IPS-20b (cell line): ENCODE measurements at regions not wholly inside any gene's neighbourhood (a gene's known extent, or its start where the extent isn't known, plus 50 kb on each side); places are given as distances from the start of the nearest gene placed in this dataset.
"Not testable (repeated sequence)": the region's sequence is repeated elsewhere in the genome, so short reads cannot be mapped to it uniquely, and the experiment has no call there.

Experiments
- H3K27ac ChIP-seq: one replicate; pipeline ENCODE4 v1.5.1; 2013; ENCODE audit warnings: low read length
- H3K27me3 ChIP-seq: 2 replicates; pipeline ENCODE4 v1.6.1; 2013; ENCODE audit warnings: mild to moderate bottlenecking, low read length, inconsistent platforms; ENCODE audit not compliant: insufficient read depth
- H3K36me3 ChIP-seq: 2 replicates; pipeline ENCODE4 v1.6.1; 2013; ENCODE audit warnings: low read depth, mild to moderate bottlenecking, inconsistent platforms, low read length, moderate library complexity; ENCODE audit not compliant: insufficient read depth
- H3K4me1 ChIP-seq: 2 replicates; pipeline ENCODE4 v1.6.1; 2013; ENCODE audit warnings: mild to moderate bottlenecking, control low read depth, inconsistent platforms, low read length, moderate library complexity; ENCODE audit not compliant: insufficient read depth
- H3K4me3 ChIP-seq: 2 replicates; pipeline ENCODE4 v1.5.1; 2013; ENCODE audit warnings: mild to moderate bottlenecking, low read length, inconsistent platforms
- H3K9ac ChIP-seq: 2 replicates; pipeline ENCODE4 v1.6.1; 2013; ENCODE audit warnings: low read depth, mild to moderate bottlenecking, inconsistent platforms, low read length, moderate library complexity
- H3K9me3 ChIP-seq: 2 replicates; pipeline ENCODE4 v1.6.1; 2013; ENCODE audit warnings: mild to moderate bottlenecking, low read depth, low read length, inconsistent platforms; ENCODE audit not compliant: insufficient read depth

DNA sequence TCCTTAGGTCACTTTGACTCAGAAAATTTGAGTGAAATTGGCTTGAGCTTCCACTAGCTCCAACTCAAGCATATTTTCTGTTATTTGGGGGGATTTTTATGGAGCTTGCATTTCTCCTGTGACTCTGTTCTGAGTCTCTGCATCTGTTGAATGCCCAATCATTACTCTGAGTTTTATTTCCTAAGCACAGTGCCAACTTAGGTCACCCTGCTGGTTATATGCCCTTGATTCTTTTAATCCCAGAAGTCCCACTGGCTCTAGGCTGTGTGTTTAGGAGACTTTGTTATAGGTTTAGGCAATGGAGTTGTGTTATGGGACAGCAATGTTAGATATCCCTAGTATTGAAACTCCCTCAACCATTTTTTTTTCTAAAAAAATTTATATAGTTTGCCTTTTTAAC lies 198.2 kb upstream of the DTNA start:
- Histone ChIP-seq H3K9me3 (peaks cover 6% of the 10 kb centered on the region), H3K36me3 (no peaks in the 10 kb centered on the region), H3K4me3 (no peak overlapping the region), H3K4me1 (peaks cover 10% of the 10 kb centered on the region; the same call in 1 of the 2 replicates), H3K27me3 (no peaks in the 10 kb centered on the region), H3K9ac (no peak overlapping the region), H3K27ac (no peak overlapping the region)

- Histone ChIP-seq H3K9me3 (peaks cover 6% of the 10 kb centered on the region), H3K4me1 (peaks cover 10% of the 10 kb centered on the region; the same call in 1 of the 2 replicates), H3K27me3 (no peaks in the 10 kb centered on the region), H3K36me3 (no peaks in the 10 kb centered on the region), H3K27ac (no peak overlapping the region), H3K9ac (no peak overlapping the region), H3K4me3 (no peak overlapping the region)
Observed at GRCh38 chr18:34514238-34514637, 195.9 kb upstream of the DTNA start.

GRCh38 chr18:34514957-34515356 lies 195.1 kb upstream of the DTNA start:
- Histone ChIP-seq H3K9ac (no peak overlapping the region), H3K9me3 (peaks cover 6% of the 10 kb centered on the region), H3K27ac (no peak overlapping the region), H3K27me3 (no peaks in the 10 kb centered on the region), H3K36me3 (no peaks in the 10 kb centered on the region), H3K4me1 (peaks cover 10% of the 10 kb centered on the region; the same call in 1 of the 2 replicates), H3K4me3 (no peak overlapping the region)

DNA sequence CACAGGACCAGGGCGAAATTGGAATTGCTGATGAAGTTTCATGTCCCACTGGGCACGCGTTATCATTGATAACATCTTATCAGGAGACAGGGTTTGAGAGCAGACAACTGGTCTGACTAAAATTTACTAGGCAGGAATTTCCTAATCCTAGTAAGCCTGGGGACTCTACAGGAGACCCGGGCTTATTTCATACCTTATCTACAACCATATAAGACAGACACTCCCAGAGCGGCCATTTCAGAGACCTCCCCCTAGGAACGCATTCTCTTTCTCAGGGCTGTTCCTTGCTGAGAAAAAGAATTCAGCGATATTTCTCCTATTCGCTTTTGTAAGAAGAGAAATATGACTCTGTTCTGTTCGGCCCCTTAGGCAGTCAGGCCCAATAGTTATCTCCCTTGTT lies 193.7 kb upstream of the DTNA start:
- not testable (repeated sequence) for H3K36me3 ChIP-seq, H3K9ac ChIP-seq, H3K4me1 ChIP-seq, H3K4me3 ChIP-seq, H3K27me3 ChIP-seq, H3K27ac ChIP-seq, H3K9me3 ChIP-seq

DNA sequence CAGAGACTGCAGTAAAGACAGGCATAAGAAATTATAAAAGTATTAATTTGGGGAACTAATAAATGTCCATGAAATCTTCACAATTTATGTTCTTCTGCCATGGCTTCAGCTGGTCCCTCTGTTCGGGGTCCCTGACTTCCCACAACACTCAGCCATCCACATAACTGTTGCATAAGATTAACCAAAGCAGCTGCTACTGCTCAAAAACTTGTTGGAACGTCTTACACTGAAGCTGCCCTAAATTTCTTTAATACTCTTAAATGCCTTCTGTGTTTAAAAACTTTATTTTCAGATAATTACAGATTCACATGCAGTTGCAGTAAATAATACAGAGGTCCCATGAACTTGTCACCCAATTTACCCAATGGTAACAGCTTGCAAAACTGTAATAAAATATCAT lies 193.1 kb upstream of the DTNA start:
- H3K4me3 ChIP-seq, H3K9ac ChIP-seq, H3K27me3 ChIP-seq, H3K27ac ChIP-seq, H3K36me3 ChIP-seq, H3K9me3 ChIP-seq, H3K4me1 ChIP-seq: not testable (repeated sequence)

GRCh38 chr18:34521040-34521439 lies 189.1 kb upstream of the DTNA start:
- Histone ChIP-seq H3K27me3 (no peaks in the 10 kb centered on the region), H3K9ac (no peak overlapping the region), H3K27ac (no peak overlapping the region), H3K9me3 (no peaks in the 10 kb centered on the region; the same call in 1 of the 2 replicates), H3K36me3 (no peaks in the 10 kb centered on the region), H3K4me3 (no peak overlapping the region), H3K4me1 (peaks cover 3% of the 10 kb centered on the region; the same call in 1 of the 2 replicates)

GRCh38 chr18:34522603-34523002 lies 187.5 kb upstream of the DTNA start:
- Histone ChIP-seq H3K4me1 (peaks cover 3% of the 10 kb centered on the region; the same call in 1 of the 2 replicates), H3K36me3 (no peaks in the 10 kb centered on the region)

GRCh38 chr18:34525244-34525643 lies 184.9 kb upstream of the DTNA start:
- Histone ChIP-seq H3K9ac (no peak overlapping the region), H3K27me3 (no peaks in the 10 kb centered on the region), H3K36me3 (no peaks in the 10 kb centered on the region), H3K4me1 (peaks cover 3% of the 10 kb centered on the region; the same call in 1 of the 2 replicates), H3K9me3 (no peaks in the 10 kb centered on the region), H3K4me3 (no peak overlapping the region), H3K27ac (no peak overlapping the region)

More at GRCh38 chr18:34522603-34523002, 187.5 kb upstream of the DTNA start:
- Histone ChIP-seq H3K27ac (no peak overlapping the region), H3K27me3 (no peaks in the 10 kb centered on the region), H3K9ac (no peak overlapping the region), H3K9me3 (no peaks in the 10 kb centered on the region), H3K4me3 (no peak overlapping the region)

GRCh38 chr18:34528177-34528576 lies 181.9 kb upstream of the DTNA start:
- Histone ChIP-seq H3K4me3 (no peak overlapping the region), H3K27ac (no peak overlapping the region), H3K9ac (no peak overlapping the region), H3K27me3 (no peaks in the 10 kb centered on the region), H3K36me3 (no peaks in the 10 kb centered on the region), H3K4me1 (peaks cover 12% of the 10 kb centered on the region; the same call in 1 of the 2 replicates), H3K9me3 (no peaks in the 10 kb centered on the region)

GRCh38 chr18:34529358-34530335 lies 180.5 kb upstream of the DTNA start:
- no peak overlapping the region for H3K27ac ChIP-seq
- no peaks in the 10 kb centered on the region for H3K36me3 ChIP-seq
- no peaks in the 10 kb centered on the region for H3K27me3 ChIP-seq
- H3K4me1 ChIP-seq, result peaks cover 12% of the 10 kb centered on the region; the same call in 1 of the 2 replicates
- H3K9me3 ChIP-seq, result no peaks in the 10 kb centered on the region
- H3K9ac ChIP-seq, result no peak overlapping the region
- no peak overlapping the region for H3K4me3 ChIP-seq

DNA sequence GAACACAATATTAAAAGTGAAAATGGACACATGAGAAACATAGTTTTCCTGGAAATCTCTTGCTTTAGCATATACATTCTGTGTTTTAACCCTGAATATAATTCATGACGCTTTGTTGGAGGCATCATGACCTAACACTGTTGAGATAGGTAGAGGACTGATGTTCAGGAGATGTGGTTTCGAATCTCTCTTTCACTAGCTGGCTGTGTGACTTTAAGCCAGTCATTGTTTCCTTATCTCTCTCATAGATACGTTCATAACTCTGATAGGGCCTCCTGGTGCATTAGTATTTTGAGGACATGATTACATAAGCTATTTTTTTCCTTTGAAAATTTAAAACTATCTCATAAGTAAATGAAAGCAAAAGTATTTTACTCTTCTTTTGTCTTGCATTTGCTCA lies 179.0 kb upstream of the DTNA start:
- no peaks in the 10 kb centered on the region for H3K36me3 ChIP-seq
- H3K4me1 ChIP-seq, result peaks cover 9% of the 10 kb centered on the region; the same call in 1 of the 2 replicates
- no peak overlapping the region for H3K9ac ChIP-seq
- no peaks in the 10 kb centered on the region for H3K9me3 ChIP-seq
- H3K27ac ChIP-seq, result no peak overlapping the region
- no peaks in the 10 kb centered on the region for H3K27me3 ChIP-seq
- no peak overlapping the region for H3K4me3 ChIP-seq

DNA sequence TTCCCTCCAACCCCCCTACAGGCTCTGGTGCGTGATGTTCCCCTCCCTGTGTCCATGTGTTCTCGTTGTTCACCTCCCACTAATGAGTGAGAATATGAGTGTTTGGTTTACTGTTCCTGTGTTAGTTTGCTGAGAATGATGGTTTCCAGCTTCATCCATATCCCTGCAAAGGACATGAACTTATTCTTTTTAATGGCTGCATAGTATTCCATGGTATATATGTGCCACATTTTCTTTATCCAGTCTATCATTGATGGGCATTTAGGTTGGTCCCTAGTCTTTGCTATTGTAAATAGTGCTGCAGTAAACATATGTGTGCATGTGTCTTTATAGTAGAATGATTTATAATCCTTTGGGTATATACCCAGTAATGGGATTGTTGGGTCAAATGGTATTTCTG lies 175.5 kb upstream of the DTNA start:
- H3K4me1 ChIP-seq, H3K9ac ChIP-seq, H3K27me3 ChIP-seq, H3K4me3 ChIP-seq, H3K9me3 ChIP-seq, H3K27ac ChIP-seq, H3K36me3 ChIP-seq: not testable (repeated sequence)
